ENCODE measurements at regions not wholly inside any gene's neighbourhood (a gene's known extent, or its start where the extent isn't known, plus 50 kb on each side); places are given as distances from the start of the nearest gene placed in this dataset.

GRCh38 chrX:20499763-20500162 is 233.1 kb upstream of the RPS6KA3 start:
- no peak for TF ChIP-seq ZNF274 (IDR thresholded peaks at IDR 0.05; ENCODE audit: low read depth, low read length)
- no peak for TF ChIP-seq CTCF (IDR thresholded peaks at IDR 0.05 in 2 of 3, conservative IDR thresholded peaks at IDR 0.05 in 1 of 3; ENCODE audit: borderline replicate concordance in 1 of 3, insufficient read depth in 1 of 3, low read depth in 2 of 3, low read length in 2 of 3)
- no peak for TF ChIP-seq JUND (IDR thresholded peaks at IDR 0.05)
- no peak for TF ChIP-seq ZFX (IDR thresholded peaks at IDR 0.05)
- TF ChIP-seq FOSL1 (IDR thresholded peaks at IDR 0.05; ENCODE audit: low read depth) = no peak
